KMS-11 (cell line): ENCODE measurements at regions not wholly inside any gene's neighbourhood (a gene's known extent, or its start where the extent isn't known, plus 50 kb on each side); places are given as distances from the start of the nearest gene placed in this dataset.

ENCODE experiments used
- H2AFZ ChIP-seq: fragments of 200-600 bp; sonication (generic); 2 replicates; pipeline ENCODE4 v1.6.1; 2016; ENCODE audit warnings: antibody characterized with exemption, mixed run types, low read depth
- H3K27ac ChIP-seq: fragments of 200-600 bp; sonication (generic); 2 replicates; pipeline ENCODE4 v1.6.1; 2016; ENCODE audit warnings: mild to moderate bottlenecking, mixed run types
- H3K27me3 ChIP-seq: fragments of 200-600 bp; sonication (generic); 2 replicates; pipeline ENCODE4 v1.6.1; 2017; ENCODE audit warnings: mild to moderate bottlenecking, low read depth, mixed run types, moderate library complexity; ENCODE audit not compliant: insufficient read depth
- H3K36me3 ChIP-seq: fragments of 200-600 bp; sonication (generic); 2 replicates; pipeline ENCODE4 v1.6.1; 2017; ENCODE audit warnings: mild to moderate bottlenecking, mixed run types; ENCODE audit not compliant: insufficient read depth
- H3K4me1 ChIP-seq: fragments of 200-600 bp; sonication (generic); 2 replicates; pipeline ENCODE4 v1.6.1; 2016; ENCODE audit warnings: mild to moderate bottlenecking, low read depth, mixed run types; ENCODE audit not compliant: poor library complexity, severe bottlenecking
- H3K4me2 ChIP-seq: fragments of 200-600 bp; sonication (generic); 2 replicates; pipeline ENCODE4 v1.7.0; 2016; ENCODE audit warnings: mild to moderate bottlenecking, mixed run types
- H3K4me3 ChIP-seq: fragments of 200-600 bp; sonication (generic); IDR thresholded peaks from 2 replicates; pipeline ENCODE4 v1.6.1; 2017; ENCODE audit warnings: low read depth, low read length, mixed read lengths; ENCODE audit not compliant: insufficient read depth
- H3K79me2 ChIP-seq: fragments of 200-600 bp; sonication (generic); 2 replicates; pipeline ENCODE4 v1.6.1; 2016; ENCODE audit warnings: low read depth, mixed run types; ENCODE audit not compliant: insufficient read depth
- H3K9ac ChIP-seq: fragments of 200-600 bp; sonication (generic); 2 replicates; pipeline ENCODE4 v1.6.1; 2016; ENCODE audit warnings: mild to moderate bottlenecking, mixed run types
- H4K20me1 ChIP-seq: fragments of 200-600 bp; sonication (generic); 2 replicates; pipeline ENCODE4 v1.6.1; 2016; ENCODE audit warnings: mild to moderate bottlenecking, mixed run types; ENCODE audit not compliant: insufficient read depth
- CTCF ChIP-seq: fragments of 200-600 bp; sonication (generic); conservative IDR thresholded peaks from 2 replicates; pipeline ENCODE4 v1.6.1; 2017; ENCODE audit warnings: low read depth, mild to moderate bottlenecking, antibody characterized with exemption, low read length, moderate library complexity, mixed read lengths

- H3K4me2 ChIP-seq, result no peak overlapping the region
- no peak for TF ChIP-seq CTCF
- H3K27ac ChIP-seq, result no peak overlapping the region
- no peaks in the 10 kb centered on the region for H3K79me2 ChIP-seq
- no peaks in the 10 kb centered on the region for H3K27me3 ChIP-seq
- H3K9ac ChIP-seq, result no peak overlapping the region
- no peaks in the 10 kb centered on the region for H4K20me1 ChIP-seq
- no peak overlapping the region for H2AFZ ChIP-seq
- H3K36me3 ChIP-seq, result no peaks in the 10 kb centered on the region
- H3K4me3 ChIP-seq, result no peak overlapping the region
- no peaks in the 10 kb centered on the region for H3K4me1 ChIP-seq
Observed at GRCh38 chr16:17602678-17603077, 131.9 kb upstream of the XYLT1 start.

GRCh38 chr16:17598968-17599367 is 128.2 kb upstream of the XYLT1 start:
- H3K27ac ChIP-seq, result no peak overlapping the region
- H2AFZ ChIP-seq, result no peak overlapping the region
- no peak overlapping the region for H3K4me3 ChIP-seq
- H3K36me3 ChIP-seq, result no peaks in the 10 kb centered on the region
- no peaks in the 10 kb centered on the region for H3K27me3 ChIP-seq
- H3K4me1 ChIP-seq, result no peaks in the 10 kb centered on the region
- no peak overlapping the region for H3K9ac ChIP-seq
- TF ChIP-seq CTCF, result no peak
- H3K79me2 ChIP-seq, result no peaks in the 10 kb centered on the region
- no peaks in the 10 kb centered on the region for H4K20me1 ChIP-seq
- H3K4me2 ChIP-seq, result no peak overlapping the region

- no peak overlapping the region for H3K9ac ChIP-seq
- H3K27ac ChIP-seq, result no peak overlapping the region
- TF ChIP-seq CTCF, result no peak
- H3K4me1 ChIP-seq, result no peaks in the 10 kb centered on the region
- H3K4me2 ChIP-seq, result no peak overlapping the region
- H3K36me3 ChIP-seq, result no peaks in the 10 kb centered on the region
- no peaks in the 10 kb centered on the region for H3K27me3 ChIP-seq
- H2AFZ ChIP-seq, result no peak overlapping the region
- no peak overlapping the region for H3K4me3 ChIP-seq
- H4K20me1 ChIP-seq, result no peaks in the 10 kb centered on the region
- H3K79me2 ChIP-seq, result no peaks in the 10 kb centered on the region
Observed at GRCh38 chr16:17591655-17592405, 121.1 kb upstream of the XYLT1 start.

DNA sequence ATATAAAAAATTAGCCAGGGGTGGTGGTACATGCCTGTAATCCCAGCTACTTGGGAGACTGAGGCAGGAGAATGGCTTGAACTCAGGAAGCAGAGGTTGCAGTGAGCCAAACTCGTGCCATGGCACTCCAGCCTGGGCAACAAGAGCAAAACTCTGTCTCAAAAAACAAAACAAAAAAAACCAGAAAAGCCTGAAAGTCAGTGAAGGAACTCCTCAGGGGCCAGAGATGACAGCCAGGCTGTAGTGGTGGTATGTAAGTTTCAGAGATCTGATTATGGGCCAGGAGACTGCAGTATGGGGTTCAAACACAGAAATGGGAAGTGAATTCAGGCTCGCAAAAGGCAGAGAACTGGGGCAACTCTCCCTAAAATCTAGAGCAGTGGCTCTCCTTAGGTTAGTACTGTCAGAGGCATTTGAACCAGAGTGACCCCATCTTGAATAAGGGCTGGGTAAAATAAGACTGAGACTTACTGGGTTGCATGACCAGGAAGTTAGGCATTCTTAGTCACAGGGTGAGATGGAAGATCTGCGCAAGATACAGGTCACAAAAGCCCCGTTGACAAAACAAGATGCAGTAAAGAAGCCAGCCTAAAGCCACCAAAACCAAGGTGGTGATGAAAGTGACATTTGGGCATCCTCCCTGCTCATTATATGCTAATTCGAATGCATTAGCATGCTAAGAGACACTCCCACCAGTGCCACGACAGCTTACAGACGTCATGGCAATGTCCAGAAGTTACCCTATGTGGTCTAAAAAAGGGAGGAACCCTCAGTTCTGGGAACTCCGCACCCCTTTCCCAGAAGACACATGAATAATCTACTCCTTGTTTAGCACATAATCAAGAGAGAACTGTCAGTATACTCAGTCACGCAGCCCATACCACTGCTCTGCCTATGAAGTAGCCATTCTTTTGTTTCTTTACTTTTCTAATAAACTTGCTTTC is 120.2 kb upstream of the XYLT1 start:
- H3K4me3 ChIP-seq, result no peak overlapping the region
- H3K36me3 ChIP-seq, result no peaks in the 10 kb centered on the region
- no peak overlapping the region for H3K9ac ChIP-seq
- H3K4me1 ChIP-seq, result no peaks in the 10 kb centered on the region
- TF ChIP-seq CTCF, result no peak
- H4K20me1 ChIP-seq, result no peaks in the 10 kb centered on the region
- H2AFZ ChIP-seq, result no peak overlapping the region
- no peak overlapping the region for H3K27ac ChIP-seq
- no peak overlapping the region for H3K4me2 ChIP-seq
- H3K27me3 ChIP-seq, result no peaks in the 10 kb centered on the region
- no peaks in the 10 kb centered on the region for H3K79me2 ChIP-seq
